GM12891 (cell line): ENCODE measurements at regions not wholly inside any gene's neighbourhood (a gene's known extent, or its start where the extent isn't known, plus 50 kb on each side); places are given as distances from the start of the nearest gene placed in this dataset.
"Not testable (repeated sequence)": the region's sequence is repeated elsewhere in the genome, so short reads cannot be mapped to it uniquely, and the experiment has no call there.

Experiments used
- DNase-seq: peaks from one replicate; pipeline ENCODE4 v3.0.0; 2011; ENCODE audit warnings: low spot score; ENCODE audit not compliant: insufficient read length
- FAIRE-seq: peaks from 2 replicates; lab custom pipeline; 2011; peaks lifted over from hg19 to GRCh38; lab: Jason Lieb, UNC
- PAX5 ChIP-seq: IDR thresholded peaks from 2 replicates; pipeline ENCODE4 v1.6.1; 2011; ENCODE audit warnings: low read length, moderate library complexity, mild to moderate bottlenecking; ENCODE audit not compliant: insufficient read depth, severe bottlenecking
- POLR2A ChIP-seq: IDR thresholded peaks from 2 replicates; pipeline ENCODE4 v1.6.1; 2011; ENCODE audit warnings: low read depth, low read length, control low read depth
- POLR2AphosphoS5 ChIP-seq: IDR thresholded peaks from 2 replicates; pipeline ENCODE4 v1.6.1; 2011; ENCODE audit warnings: low read depth, low read length, control low read depth
- POU2F2 ChIP-seq: IDR thresholded peaks from 2 replicates; pipeline ENCODE4 v1.6.1; 2011; ENCODE audit warnings: low read depth, mild to moderate bottlenecking, control low read depth, low read length, moderate library complexity
- SPI1 ChIP-seq: IDR thresholded peaks from 2 replicates; pipeline ENCODE4 v1.6.1; 2011; ENCODE audit warnings: low read depth, low read length, control low read depth
- TAF1 ChIP-seq: IDR thresholded peaks from 2 replicates; pipeline ENCODE4 v1.6.1; 2011; ENCODE audit warnings: low read depth, low read length, control low read depth

GRCh38 chr2:5617358-5617757 lies 74.8 kb upstream of the SOX11 start:
- DNase-seq = no peak
- no peak for FAIRE-seq
- TF ChIP-seq PAX5 = no peak
- no peak for TF ChIP-seq SPI1
- no peak for TF ChIP-seq TAF1
- no peak for TF ChIP-seq POU2F2
- TF ChIP-seq POLR2AphosphoS5 = no peak
- TF ChIP-seq POLR2A = no peak

GRCh38 chr2:5617796-5618195 lies 74.4 kb upstream of the SOX11 start:
- FAIRE-seq (no peak), DNase-seq (no peak)
- TF ChIP-seq SPI1 (no peak), POLR2AphosphoS5 (no peak), PAX5 (no peak), TAF1 (no peak), POU2F2 (no peak), POLR2A (no peak)

GRCh38 chr2:5618271-5618670 lies 73.9 kb upstream of the SOX11 start:
- DNase-seq = no peak
- no peak for FAIRE-seq
- TF ChIP-seq POLR2AphosphoS5 (no peak), POLR2A (no peak), POU2F2 (no peak), SPI1 (no peak), PAX5 (no peak), TAF1 (no peak)

- FAIRE-seq, DNase-seq: not testable (repeated sequence)
These were observed 66.6 kb upstream of the SOX11 start for GRCh38 chr2:5625556-5626065.

- not testable (repeated sequence) for DNase-seq, FAIRE-seq
These were observed 63.7 kb upstream of the SOX11 start for GRCh38 chr2:5628484-5628883.

GRCh38 chr2:5629510-5629909 lies 62.7 kb upstream of the SOX11 start:
- not testable (repeated sequence) for FAIRE-seq

GRCh38 chr2:5637051-5637450 lies 55.1 kb upstream of the SOX11 start:
- not testable (repeated sequence) for DNase-seq, FAIRE-seq

More at GRCh38 chr2:5629510-5629909, 62.7 kb upstream of the SOX11 start:
- DNase-seq = not testable (repeated sequence)
